Peyer's patch (tissue), 4 donors: ENCODE measurements at regions not wholly inside any gene's neighbourhood (a gene's known extent, or its start where the extent isn't known, plus 50 kb on each side); places are given as distances from the start of the nearest gene placed in this dataset.

Source experiments
- CTCF ChIP-seq, 6 experiments: fragments of 450-650 bp in 4 of 6; fragments of 200-600 bp in 2 of 6; sonication (generic) in 1 of 6; IDR thresholded peaks; one replicate each; pipeline ENCODE4 v1.5.1; 2017 to 2019; ENCODE audit warnings: antibody characterized with exemption in 6 of 6, mild to moderate bottlenecking in 3 of 6, moderate library complexity in 1 of 6
- POLR2A ChIP-seq, 2 donors: fragments of 450-650 bp; IDR thresholded peaks; one replicate each; pipeline ENCODE4 v1.5.1; 2017; ENCODE audit warnings: antibody characterized with exemption in 2 of 2, mild to moderate bottlenecking in 2 of 2, moderate library complexity in 2 of 2

GRCh38 chr14:88989911-88990310, 165.5 kb downstream of the TTC8 start:
- TF ChIP-seq CTCF (IDR thresholded peaks at IDR 0.05) (no peak), POLR2A (IDR thresholded peaks at IDR 0.05) (no peak)
